Testis (tissue), 2 donors: ENCODE measurements at regions not wholly inside any gene's neighbourhood (a gene's known extent, or its start where the extent isn't known, plus 50 kb on each side); places are given as distances from the start of the nearest gene placed in this dataset.

Experiments
- POLR2A ChIP-seq: fragments of 450-650 bp; IDR thresholded peaks from one replicate; pipeline ENCODE4 v1.6.1; 2017; ENCODE audit warnings: antibody characterized with exemption, mild to moderate bottlenecking, moderate library complexity
- TF ChIP-seq, protein P1 (sequence below), 3 experiments: fragments of 450-650 bp in 2 of 3; fragments of 200-600 bp in 1 of 3; sonication (generic) in 1 of 3; IDR thresholded peaks; one replicate each; pipeline ENCODE4 v1.5.1; 2016 to 2019; ENCODE audit warnings: antibody characterized with exemption in 3 of 3, mild to moderate bottlenecking in 2 of 3, moderate library complexity in 1 of 3

DNA sequence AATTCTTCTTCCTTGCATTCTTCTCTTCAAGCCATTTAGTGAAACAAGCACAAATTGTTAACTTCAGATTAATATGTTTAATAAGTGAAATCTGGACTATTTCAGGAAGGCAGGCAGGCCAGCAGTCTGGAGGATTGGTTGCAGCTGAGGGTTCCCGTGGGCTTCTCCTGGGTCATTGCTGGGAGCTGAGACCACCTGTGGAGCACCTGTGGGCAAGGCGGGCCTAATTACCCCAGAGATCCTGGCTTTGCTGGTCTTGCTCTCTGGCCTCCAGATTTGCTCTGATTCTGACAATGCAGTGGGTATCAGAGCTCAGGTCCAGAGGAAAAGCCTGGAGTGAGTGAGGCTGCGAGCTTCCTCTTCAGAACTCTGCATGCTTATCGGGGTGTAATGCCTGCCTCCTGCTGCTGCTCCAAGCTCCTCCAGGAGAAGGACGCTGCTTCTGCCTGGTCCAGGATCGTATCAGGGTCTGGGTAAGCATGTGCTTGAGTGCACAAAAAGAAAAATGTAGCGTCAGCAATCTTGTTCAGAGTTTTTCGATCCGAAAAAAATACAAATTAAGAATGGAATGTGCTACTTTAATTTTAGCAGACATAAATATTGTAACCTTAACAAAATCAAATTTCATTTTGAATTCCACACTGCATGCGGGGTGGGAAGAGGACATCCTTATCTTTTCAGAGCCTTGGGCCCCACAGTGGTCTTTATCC lies 93.8 kb downstream of the TMEM30B start:
- TF ChIP-seq POLR2A, result no peak
- TF ChIP-seq, protein P1, sequence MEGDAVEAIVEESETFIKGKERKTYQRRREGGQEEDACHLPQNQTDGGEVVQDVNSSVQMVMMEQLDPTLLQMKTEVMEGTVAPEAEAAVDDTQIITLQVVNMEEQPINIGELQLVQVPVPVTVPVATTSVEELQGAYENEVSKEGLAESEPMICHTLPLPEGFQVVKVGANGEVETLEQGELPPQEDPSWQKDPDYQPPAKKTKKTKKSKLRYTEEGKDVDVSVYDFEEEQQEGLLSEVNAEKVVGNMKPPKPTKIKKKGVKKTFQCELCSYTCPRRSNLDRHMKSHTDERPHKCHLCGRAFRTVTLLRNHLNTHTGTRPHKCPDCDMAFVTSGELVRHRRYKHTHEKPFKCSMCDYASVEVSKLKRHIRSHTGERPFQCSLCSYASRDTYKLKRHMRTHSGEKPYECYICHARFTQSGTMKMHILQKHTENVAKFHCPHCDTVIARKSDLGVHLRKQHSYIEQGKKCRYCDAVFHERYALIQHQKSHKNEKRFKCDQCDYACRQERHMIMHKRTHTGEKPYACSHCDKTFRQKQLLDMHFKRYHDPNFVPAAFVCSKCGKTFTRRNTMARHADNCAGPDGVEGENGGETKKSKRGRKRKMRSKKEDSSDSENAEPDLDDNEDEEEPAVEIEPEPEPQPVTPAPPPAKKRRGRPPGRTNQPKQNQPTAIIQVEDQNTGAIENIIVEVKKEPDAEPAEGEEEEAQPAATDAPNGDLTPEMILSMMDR (IDR thresholded peaks at IDR 0.05), result no peak
